Cardiac muscle cell (in vitro differentiated cells and primary cell): ENCODE measurements at regions not wholly inside any gene's neighbourhood (a gene's known extent, or its start where the extent isn't known, plus 50 kb on each side); places are given as distances from the start of the nearest gene placed in this dataset.

Experiments used
- DNase-seq, 2 donors: peaks; one replicate each; pipeline versions ENCODE4 v3.0.0 to v3.0.0-alpha.2; 2010 to 2017; ENCODE audit warnings: low read depth in 1 of 2, low spot score in 1 of 2
- H3K27ac ChIP-seq: fragments of 200-600 bp; sonication (generic); 2 replicates; pipeline ENCODE4 v1.5.1; 2016
- H3K27me3 ChIP-seq: fragments of 200-600 bp; sonication (generic); 2 replicates; pipeline ENCODE4 v1.6.0; 2016; ENCODE audit warnings: control low read depth
- H3K36me3 ChIP-seq: fragments of 200-600 bp; sonication (generic); 2 replicates; pipeline ENCODE4 v1.5.1; 2016; ENCODE audit warnings: control low read depth
- H3K4me1 ChIP-seq: fragments of 200-600 bp; sonication (generic); 2 replicates; pipeline ENCODE4 v1.8.1; 2017; ENCODE audit warnings: low read depth, mild to moderate bottlenecking, mixed run types
- H3K4me3 ChIP-seq: fragments of 200-600 bp; sonication (generic); 2 replicates; pipeline ENCODE4 v1.5.1; 2016; ENCODE audit warnings: mild to moderate bottlenecking
- H3K9me3 ChIP-seq: fragments of 200-600 bp; sonication (generic); 2 replicates; pipeline ENCODE4 v1.5.1; 2017; ENCODE audit warnings: low read depth, mild to moderate bottlenecking, control low read depth
- TF ChIP-seq, protein P1 (sequence below): IDR thresholded peaks from 2 replicates; pipeline ENCODE4 v1.5.1; 2012; ENCODE audit warnings: low read depth, mild to moderate bottlenecking, low read length

DNA sequence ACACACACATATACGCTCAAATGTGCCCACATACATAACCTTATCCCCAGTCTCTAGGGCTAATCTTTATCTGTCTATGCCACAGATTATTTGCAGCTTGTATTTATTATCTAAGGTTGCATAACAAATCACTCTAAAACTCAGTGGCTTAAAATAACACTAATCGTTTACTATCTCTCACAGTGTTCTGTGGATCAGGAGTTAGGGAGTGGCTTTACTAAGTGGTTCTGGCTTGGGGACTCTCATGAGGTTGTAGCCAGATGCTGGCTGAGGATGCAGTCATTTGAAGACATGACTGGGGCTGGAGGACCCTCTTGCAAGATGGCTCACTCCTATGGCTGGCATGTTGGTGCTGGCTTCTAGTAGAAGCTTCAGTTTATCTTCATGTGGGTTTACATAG, 68.5 kb upstream of the LNX1 start:
- no peak for DNase-seq
- no peaks in the 10 kb centered on the region for H3K36me3 ChIP-seq
- peaks cover 13% of the 10 kb centered on the region for H3K4me1 ChIP-seq
- H3K4me3 ChIP-seq: no peak overlapping the region
- no peaks in the 10 kb centered on the region for H3K27me3 ChIP-seq
- no peaks in the 10 kb centered on the region for H3K9me3 ChIP-seq
- TF ChIP-seq, protein P1, sequence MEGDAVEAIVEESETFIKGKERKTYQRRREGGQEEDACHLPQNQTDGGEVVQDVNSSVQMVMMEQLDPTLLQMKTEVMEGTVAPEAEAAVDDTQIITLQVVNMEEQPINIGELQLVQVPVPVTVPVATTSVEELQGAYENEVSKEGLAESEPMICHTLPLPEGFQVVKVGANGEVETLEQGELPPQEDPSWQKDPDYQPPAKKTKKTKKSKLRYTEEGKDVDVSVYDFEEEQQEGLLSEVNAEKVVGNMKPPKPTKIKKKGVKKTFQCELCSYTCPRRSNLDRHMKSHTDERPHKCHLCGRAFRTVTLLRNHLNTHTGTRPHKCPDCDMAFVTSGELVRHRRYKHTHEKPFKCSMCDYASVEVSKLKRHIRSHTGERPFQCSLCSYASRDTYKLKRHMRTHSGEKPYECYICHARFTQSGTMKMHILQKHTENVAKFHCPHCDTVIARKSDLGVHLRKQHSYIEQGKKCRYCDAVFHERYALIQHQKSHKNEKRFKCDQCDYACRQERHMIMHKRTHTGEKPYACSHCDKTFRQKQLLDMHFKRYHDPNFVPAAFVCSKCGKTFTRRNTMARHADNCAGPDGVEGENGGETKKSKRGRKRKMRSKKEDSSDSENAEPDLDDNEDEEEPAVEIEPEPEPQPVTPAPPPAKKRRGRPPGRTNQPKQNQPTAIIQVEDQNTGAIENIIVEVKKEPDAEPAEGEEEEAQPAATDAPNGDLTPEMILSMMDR: no peak
- no peak overlapping the region for H3K27ac ChIP-seq

- no peaks in the 10 kb centered on the region for H3K36me3 ChIP-seq
- H3K4me3 ChIP-seq: no peak overlapping the region
- H3K27me3 ChIP-seq: no peaks in the 10 kb centered on the region
- no peaks in the 10 kb centered on the region for H3K9me3 ChIP-seq
- no peak overlapping the region for H3K27ac ChIP-seq
- TF ChIP-seq, protein P1: no peak
- H3K4me1 ChIP-seq: peaks cover 13% of the 10 kb centered on the region
- no peak for DNase-seq
Measured at GRCh38 chr4:53659112-53659511, 67.8 kb upstream of the LNX1 start.

- TF ChIP-seq, protein P1: no peak
Measured at GRCh38 chr4:53658029-53658428, 66.7 kb upstream of the LNX1 start.

GRCh38 chr4:53656421-53656981, 65.2 kb upstream of the LNX1 start:
- peak in 1 of 2 donors; percentile 79 for DNase-seq
- Histone ChIP-seq H3K9me3 (no peaks in the 10 kb centered on the region), H3K4me3 (no peak overlapping the region), H3K4me1 (peaks cover 13% of the 10 kb centered on the region), H3K27me3 (no peaks in the 10 kb centered on the region), H3K27ac (no peak overlapping the region), H3K36me3 (no peaks in the 10 kb centered on the region)
- TF ChIP-seq, protein P1: peak; percentile 71

More at GRCh38 chr4:53658029-53658428, 66.7 kb upstream of the LNX1 start:
- no peak for DNase-seq
- no peaks in the 10 kb centered on the region for H3K9me3 ChIP-seq
- H3K4me3 ChIP-seq: no peak overlapping the region
- H3K27ac ChIP-seq: no peak overlapping the region
- H3K4me1 ChIP-seq: peaks cover 13% of the 10 kb centered on the region
- H3K36me3 ChIP-seq: no peaks in the 10 kb centered on the region
- H3K27me3 ChIP-seq: no peaks in the 10 kb centered on the region

GRCh38 chr4:53654300-53654758, 63.0 kb upstream of the LNX1 start:
- Histone ChIP-seq H3K27ac (no peak overlapping the region), H3K4me3 (no peak overlapping the region), H3K9me3 (no peaks in the 10 kb centered on the region), H3K36me3 (no peaks in the 10 kb centered on the region), H3K27me3 (no peaks in the 10 kb centered on the region), H3K4me1 (peaks cover 7% of the 10 kb centered on the region)
- TF ChIP-seq, protein P1: no peak
- DNase-seq: peak in 1 of 2 donors; percentile 29
